ENCODE measurements at regions not wholly inside any gene's neighbourhood (a gene's known extent, or its start where the extent isn't known, plus 50 kb on each side); places are given as distances from the start of the nearest gene placed in this dataset.

DNA sequence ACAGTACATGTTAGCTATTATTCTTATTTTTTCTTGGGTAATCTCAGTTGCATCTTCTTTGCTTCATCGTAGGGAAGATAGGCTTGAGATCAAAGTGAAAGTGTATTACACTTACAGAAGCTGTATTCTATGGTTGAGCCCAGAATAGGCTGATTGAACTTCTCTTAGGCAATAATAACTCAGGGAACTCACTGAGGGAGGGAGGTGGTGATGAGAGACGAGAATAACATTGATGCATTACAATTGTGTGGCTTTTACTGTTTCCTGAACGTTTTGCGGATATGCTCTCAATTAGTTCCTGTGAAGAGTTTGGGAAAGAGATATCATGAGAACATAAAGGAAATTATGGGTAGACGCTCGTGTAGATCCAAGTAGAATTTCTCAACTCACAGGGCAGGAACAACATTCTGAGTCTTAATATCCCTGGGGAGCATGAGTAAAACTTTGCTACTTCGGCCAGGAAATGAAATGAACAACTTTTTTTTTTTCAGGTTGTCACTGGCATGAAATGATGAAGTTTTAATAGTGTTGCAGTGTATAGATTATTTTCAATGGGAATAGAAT lies 302.2 kb downstream of the TUSC7 start:
- Histone ChIP-seq H3K9ac (ENCODE audit: low read length in 5 of 5) (no peak overlapping the region), H3K27me3 (ENCODE audit: control insufficient read depth in 5 of 5, insufficient read depth in 4 of 5, low read length in 5 of 5) (no peaks in the 10 kb centered on the region), H3K4me1 (ENCODE audit: control insufficient read depth in 5 of 5, insufficient read depth in 5 of 5, low read length in 5 of 5) (peaks cover 0 to 14% (median 6%) of the 10 kb centered on the region in 5 donors), H3K4me3 (ENCODE audit: low read depth in 1 of 5, low read length in 5 of 5) (peak overlapping the region in 3 of 5 donors; percentile 3 to 18 (median 16)), H3K36me3 (ENCODE audit: control insufficient read depth in 5 of 5, insufficient read depth in 5 of 5, low read length in 5 of 5) (no peaks in the 10 kb centered on the region), H3K9me3 (ENCODE audit: control insufficient read depth in 5 of 5, low read length in 5 of 5) (no peaks in the 10 kb centered on the region), H3K27ac (ENCODE audit: low read depth, low read length) (no peak overlapping the region)

DNA sequence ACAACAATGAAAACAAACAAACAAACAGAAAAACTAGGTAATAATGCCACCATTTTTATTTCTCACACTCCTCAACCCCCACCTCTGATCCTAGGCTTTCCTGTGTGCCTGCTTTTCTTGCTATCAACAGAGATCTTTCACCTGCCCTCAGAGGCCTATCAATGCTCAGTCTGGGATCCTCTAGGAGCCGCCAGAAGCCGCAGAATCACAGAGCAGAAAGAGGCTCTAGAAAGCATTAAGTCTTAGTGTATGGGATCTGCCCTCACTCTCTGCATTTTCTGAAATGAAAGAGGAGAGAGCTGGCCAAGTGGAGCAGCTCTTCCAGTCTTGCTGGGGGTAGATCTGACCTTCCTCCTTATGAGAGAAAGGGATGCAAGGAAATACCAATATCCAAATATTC lies 306.8 kb downstream of the TUSC7 start:
- peaks cover 0 to 3% (median 0%) of the 10 kb centered on the region in 5 donors for H3K27me3 ChIP-seq (ENCODE audit: control insufficient read depth in 5 of 5, insufficient read depth in 4 of 5, low read length in 5 of 5)
- no peaks in the 10 kb centered on the region for H3K9me3 ChIP-seq (ENCODE audit: control insufficient read depth in 5 of 5, low read length in 5 of 5)
- H3K9ac ChIP-seq (ENCODE audit: low read length in 5 of 5): no peak overlapping the region
- H3K36me3 ChIP-seq (ENCODE audit: control insufficient read depth in 5 of 5, insufficient read depth in 5 of 5, low read length in 5 of 5): no peaks in the 10 kb centered on the region
- no peak overlapping the region for H3K4me3 ChIP-seq (ENCODE audit: low read depth in 1 of 5, low read length in 5 of 5)
- no peak overlapping the region for H3K27ac ChIP-seq (ENCODE audit: low read depth, low read length)
- H3K4me1 ChIP-seq (ENCODE audit: control insufficient read depth in 5 of 5, insufficient read depth in 5 of 5, low read length in 5 of 5): peaks cover 0 to 16% (median 11%) of the 10 kb centered on the region in 5 donors

DNA sequence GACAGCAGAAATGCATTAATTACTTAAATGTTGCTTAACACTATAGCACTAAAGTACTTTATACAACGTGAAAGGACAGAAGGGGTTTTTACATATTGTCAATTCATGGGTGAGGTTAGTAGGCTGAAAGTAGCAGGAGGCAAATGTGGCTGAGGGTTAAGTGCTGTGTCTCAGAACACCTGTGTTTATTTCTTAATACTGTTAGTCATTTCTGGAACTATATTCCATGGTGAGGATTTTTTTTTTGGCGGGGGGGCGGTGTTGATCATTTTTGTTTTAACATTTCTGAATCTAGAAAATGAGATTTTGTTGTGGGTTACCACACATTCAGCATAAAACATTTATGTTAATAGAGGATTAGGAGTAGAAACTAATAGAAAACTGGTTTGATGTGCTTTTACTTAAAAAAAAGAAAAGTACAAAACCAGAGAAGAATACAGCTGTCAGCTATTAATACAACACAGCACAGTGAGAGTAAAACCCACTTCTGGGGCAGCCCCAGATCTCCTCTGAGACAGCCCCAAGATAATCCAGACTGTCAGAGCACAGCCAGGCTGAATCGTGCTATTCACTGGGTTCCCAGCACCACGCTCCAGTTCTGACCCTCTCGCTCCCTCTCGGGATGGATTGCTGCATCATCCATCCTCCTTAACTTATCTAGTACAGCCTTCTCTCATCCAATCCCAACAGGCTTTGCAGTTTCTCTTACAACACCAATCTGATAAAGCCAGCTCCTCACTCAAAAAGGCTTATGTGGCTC lies 307.7 kb downstream of the TUSC7 start:
- H3K9ac ChIP-seq (ENCODE audit: low read length in 5 of 5): no peak overlapping the region
- H3K27me3 ChIP-seq (ENCODE audit: control insufficient read depth in 5 of 5, insufficient read depth in 4 of 5, low read length in 5 of 5): peaks cover 0 to 3% (median 0%) of the 10 kb centered on the region in 5 donors
- no peak overlapping the region for H3K4me3 ChIP-seq (ENCODE audit: low read depth in 1 of 5, low read length in 5 of 5)

GRCh38 chr3:117018655-117019054 lies 309.1 kb downstream of the TUSC7 start:
- peaks cover 0 to 3% (median 0%) of the 10 kb centered on the region in 5 donors for H3K27me3 ChIP-seq (ENCODE audit: control insufficient read depth in 5 of 5, insufficient read depth in 4 of 5, low read length in 5 of 5)
- H3K9me3 ChIP-seq (ENCODE audit: control insufficient read depth in 5 of 5, low read length in 5 of 5): no peaks in the 10 kb centered on the region
- no peak overlapping the region for H3K27ac ChIP-seq (ENCODE audit: low read depth, low read length)
- H3K36me3 ChIP-seq (ENCODE audit: control insufficient read depth in 5 of 5, insufficient read depth in 5 of 5, low read length in 5 of 5): no peaks in the 10 kb centered on the region
- no peak overlapping the region for H3K4me3 ChIP-seq (ENCODE audit: low read depth in 1 of 5, low read length in 5 of 5)
- peaks cover 0 to 7% (median 4%) of the 10 kb centered on the region in 5 donors for H3K4me1 ChIP-seq (ENCODE audit: control insufficient read depth in 5 of 5, insufficient read depth in 5 of 5, low read length in 5 of 5)
- no peak overlapping the region for H3K9ac ChIP-seq (ENCODE audit: low read length in 5 of 5)

More for the DNA sequence above, 307.7 kb downstream of the TUSC7 start:
- no peaks in the 10 kb centered on the region for H3K36me3 ChIP-seq (ENCODE audit: control insufficient read depth in 5 of 5, insufficient read depth in 5 of 5, low read length in 5 of 5)
- no peak overlapping the region for H3K27ac ChIP-seq (ENCODE audit: low read depth, low read length)
- H3K4me1 ChIP-seq (ENCODE audit: control insufficient read depth in 5 of 5, insufficient read depth in 5 of 5, low read length in 5 of 5): peaks cover 0 to 11% (median 6%) of the 10 kb centered on the region in 5 donors
- no peaks in the 10 kb centered on the region for H3K9me3 ChIP-seq (ENCODE audit: control insufficient read depth in 5 of 5, low read length in 5 of 5)

GRCh38 chr3:117019082-117019713 lies 309.6 kb downstream of the TUSC7 start:
- Histone ChIP-seq H3K9me3 (ENCODE audit: control insufficient read depth in 5 of 5, low read length in 5 of 5) (no peaks in the 10 kb centered on the region), H3K9ac (ENCODE audit: low read length in 5 of 5) (peak overlapping the region in 1 of 5 donors; percentile 47), H3K27ac (ENCODE audit: low read depth, low read length) (no peak overlapping the region), H3K4me3 (ENCODE audit: low read depth in 1 of 5, low read length in 5 of 5) (no peak overlapping the region), H3K4me1 (ENCODE audit: control insufficient read depth in 5 of 5, insufficient read depth in 5 of 5, low read length in 5 of 5) (peaks cover 0 to 7% (median 4%) of the 10 kb centered on the region in 5 donors), H3K36me3 (ENCODE audit: control insufficient read depth in 5 of 5, insufficient read depth in 5 of 5, low read length in 5 of 5) (no peaks in the 10 kb centered on the region), H3K27me3 (ENCODE audit: control insufficient read depth in 5 of 5, insufficient read depth in 4 of 5, low read length in 5 of 5) (peaks cover 0 to 3% (median 0%) of the 10 kb centered on the region in 5 donors)

- H3K27ac ChIP-seq (ENCODE audit: low read depth, low read length): no peak overlapping the region
- H3K27me3 ChIP-seq (ENCODE audit: control insufficient read depth in 5 of 5, insufficient read depth in 4 of 5, low read length in 5 of 5): no peaks in the 10 kb centered on the region
- no peaks in the 10 kb centered on the region for H3K4me1 ChIP-seq (ENCODE audit: control insufficient read depth in 5 of 5, insufficient read depth in 5 of 5, low read length in 5 of 5)
- H3K9me3 ChIP-seq (ENCODE audit: control insufficient read depth in 5 of 5, low read length in 5 of 5): no peaks in the 10 kb centered on the region
- H3K36me3 ChIP-seq (ENCODE audit: control insufficient read depth in 5 of 5, insufficient read depth in 5 of 5, low read length in 5 of 5): no peaks in the 10 kb centered on the region
- no peak overlapping the region for H3K4me3 ChIP-seq (ENCODE audit: low read depth in 1 of 5, low read length in 5 of 5)
- no peak overlapping the region for H3K9ac ChIP-seq (ENCODE audit: low read length in 5 of 5)
Observed at GRCh38 chr3:117026401-117026800, 316.8 kb downstream of the TUSC7 start.

DNA sequence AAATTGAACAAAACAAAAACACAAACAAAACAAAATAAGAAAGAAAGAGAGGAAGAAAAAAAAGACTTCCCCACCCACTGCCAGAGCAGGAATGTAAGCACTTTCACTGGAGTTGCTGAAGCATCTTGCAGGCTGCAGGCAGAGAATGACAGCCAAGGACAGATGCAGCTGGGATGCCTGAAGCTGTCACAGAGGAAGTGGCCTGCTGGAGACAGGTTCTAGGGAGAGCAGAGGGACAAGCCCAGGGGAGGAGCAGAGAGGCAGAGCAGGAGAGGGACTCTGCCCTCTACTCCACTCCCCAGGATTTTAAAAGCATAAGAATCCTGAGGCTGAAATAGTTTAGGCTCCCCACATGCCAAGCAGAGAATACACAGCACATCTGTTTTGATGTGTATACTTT lies 326.2 kb downstream of the TUSC7 start:
- H3K27me3 ChIP-seq (ENCODE audit: control insufficient read depth in 5 of 5, insufficient read depth in 4 of 5, low read length in 5 of 5): no peaks in the 10 kb centered on the region
- H3K9ac ChIP-seq (ENCODE audit: low read length in 5 of 5): peak overlapping the region in 1 of 5 donors; percentile 1
- peaks cover 2 to 21% (median 19%) of the 10 kb centered on the region in 5 donors for H3K4me1 ChIP-seq (ENCODE audit: control insufficient read depth in 5 of 5, insufficient read depth in 5 of 5, low read length in 5 of 5)
- no peak overlapping the region for H3K4me3 ChIP-seq (ENCODE audit: low read depth in 1 of 5, low read length in 5 of 5)
- H3K9me3 ChIP-seq (ENCODE audit: control insufficient read depth in 5 of 5, low read length in 5 of 5): no peaks in the 10 kb centered on the region
- H3K27ac ChIP-seq (ENCODE audit: low read depth, low read length): peak overlapping the region; percentile 82
- no peaks in the 10 kb centered on the region for H3K36me3 ChIP-seq (ENCODE audit: control insufficient read depth in 5 of 5, insufficient read depth in 5 of 5, low read length in 5 of 5)

DNA sequence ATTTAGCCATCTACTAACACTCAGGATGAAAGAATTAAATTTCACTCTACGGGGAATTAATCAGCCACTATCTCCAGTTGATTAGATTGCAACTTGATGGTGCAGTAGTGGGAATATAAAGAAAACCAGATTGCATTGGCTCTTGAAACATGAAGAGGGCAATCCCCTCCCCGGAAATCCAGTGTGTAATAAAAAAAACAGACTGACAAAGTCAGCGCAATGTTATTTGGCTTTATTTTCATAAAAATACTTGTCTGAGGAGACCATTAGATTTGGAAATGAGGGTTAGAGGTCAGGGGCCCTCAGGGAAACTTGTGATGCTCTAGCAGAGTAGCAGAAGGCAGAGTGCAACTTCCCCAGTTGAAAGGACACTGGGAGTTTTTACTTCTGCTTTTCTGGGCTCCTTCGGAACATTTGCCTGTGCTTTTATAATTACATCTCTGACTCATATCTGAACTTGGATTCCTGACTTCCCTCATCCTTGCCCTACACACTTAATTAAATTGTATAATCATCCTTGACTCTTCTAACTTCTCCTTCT lies 326.8 kb downstream of the TUSC7 start:
- peak overlapping the region; percentile 82 for H3K27ac ChIP-seq (ENCODE audit: low read depth, low read length)
- H3K4me1 ChIP-seq (ENCODE audit: control insufficient read depth in 5 of 5, insufficient read depth in 5 of 5, low read length in 5 of 5): peaks cover 2 to 21% (median 19%) of the 10 kb centered on the region in 5 donors
- no peaks in the 10 kb centered on the region for H3K9me3 ChIP-seq (ENCODE audit: control insufficient read depth in 5 of 5, low read length in 5 of 5)
- H3K27me3 ChIP-seq (ENCODE audit: control insufficient read depth in 5 of 5, insufficient read depth in 4 of 5, low read length in 5 of 5): no peaks in the 10 kb centered on the region
- H3K36me3 ChIP-seq (ENCODE audit: control insufficient read depth in 5 of 5, insufficient read depth in 5 of 5, low read length in 5 of 5): no peaks in the 10 kb centered on the region
- H3K4me3 ChIP-seq (ENCODE audit: low read depth in 1 of 5, low read length in 5 of 5): peak overlapping the region in 1 of 5 donors; percentile 7
- peak overlapping the region in 3 of 5 donors; percentile 51 to 78 (median 59) for H3K9ac ChIP-seq (ENCODE audit: low read length in 5 of 5)

GRCh38 chr3:117045143-117045542 lies 335.6 kb downstream of the TUSC7 start:
- H3K9me3 ChIP-seq (ENCODE audit: control insufficient read depth in 5 of 5, low read length in 5 of 5): no peaks in the 10 kb centered on the region
- H3K27me3 ChIP-seq (ENCODE audit: control insufficient read depth in 5 of 5, insufficient read depth in 4 of 5, low read length in 5 of 5): no peaks in the 10 kb centered on the region
- no peaks in the 10 kb centered on the region for H3K36me3 ChIP-seq (ENCODE audit: control insufficient read depth in 5 of 5, insufficient read depth in 5 of 5, low read length in 5 of 5)
- H3K4me3 ChIP-seq (ENCODE audit: low read depth in 1 of 5, low read length in 5 of 5): no peak overlapping the region
- H3K9ac ChIP-seq (ENCODE audit: low read length in 5 of 5): no peak overlapping the region
- H3K4me1 ChIP-seq (ENCODE audit: control insufficient read depth in 5 of 5, insufficient read depth in 5 of 5, low read length in 5 of 5): peaks cover 0 to 5% (median 0%) of the 10 kb centered on the region in 5 donors
- no peak overlapping the region for H3K27ac ChIP-seq (ENCODE audit: low read depth, low read length)

Data from subcutaneous abdominal adipose tissue (tissue), 5 donors.